Motor neuron (in vitro differentiated cells): ENCODE measurements at regions not wholly inside any gene's neighbourhood (a gene's known extent, or its start where the extent isn't known, plus 50 kb on each side); places are given as distances from the start of the nearest gene placed in this dataset.
A peak's percentile ranks its signal among the peaks of the same experiment; 100 is the strongest.
"Not testable (repeated sequence)": the region's sequence is repeated elsewhere in the genome, so short reads cannot be mapped to it uniquely, and the experiment has no call there.

Experiments
- ATAC-seq, 8 experiments: fragments of 200-7000 bp; cut with Tn5 transposase; replicated peaks in 6 of 8; 2 replicates each; pipeline ENCODE4 v1.8.0; 2021; ENCODE audit warnings: mild to moderate bottlenecking in 8 of 8, moderate library complexity in 8 of 8
- H3K27ac ChIP-seq, 2 donors: fragments of 250-450 bp; sonication (Bioruptor Pico); 2 replicates each; pipeline ENCODE4 v1.9.0; 2021; ENCODE audit warnings: antibody characterized with exemption in 2 of 2, mild to moderate bottlenecking in 2 of 2, moderate library complexity in 1 of 2
- H3K4me1 ChIP-seq, 2 donors: fragments of 250-450 bp; sonication (Bioruptor Pico); replicated peaks in 1 of 2; 2 replicates each; pipeline ENCODE4 v1.6.1; 2021; ENCODE audit warnings: antibody characterized with exemption in 2 of 2, mild to moderate bottlenecking in 2 of 2, moderate library complexity in 1 of 2
- H3K4me3 ChIP-seq, 5 donors: fragments of 250-450 bp; sonication (Bioruptor Pico); 2 replicates each; pipeline ENCODE4 v1.9.0; 2021; ENCODE audit warnings: antibody characterized with exemption in 5 of 5, mild to moderate bottlenecking in 5 of 5, moderate library complexity in 4 of 5
- WGBS, 10 experiments: fragments of 450-650 bp; shearing (Covaris generic); methylation state at CpG; one replicate each; pipeline ENCODE4 v1.0.0; 2022; 5-methylcytosine and 5-hydroxymethylcytosine counted together
- in situ Hi-C, 9 experiments: fragments of 400-800 bp; cut with MboI; loops; one replicate each; pipeline ENCODE4 v1.15.0; 2021; ENCODE audit warnings: low sequenced_read_pairs in 9 of 9, low pct_unique_long_range_greater_than_20kb in 2 of 9; ENCODE audit not compliant: unreplicated experiment in 9 of 9

- no peak overlapping the region for H3K4me3 ChIP-seq
- WGBS, 10 experiments: 28 to 87% (median 76%) methylated on average over 1 to 7 of the region's 7 CpGs; no CpG with 5 or more reads in 2 of the 10 experiments
- no peak overlapping the region for H3K27ac ChIP-seq
- H3K4me1 ChIP-seq: peaks cover 2 to 9% of the 10 kb centered on the region in 2 donors
- in situ Hi-C loops: no loop called here
- no peak for ATAC-seq
Measured at GRCh38 chr12:72872996-72873395, 600.8 kb downstream of the TRHDE start.

- no peak for ATAC-seq
- peaks cover 2 to 9% of the 10 kb centered on the region in 2 donors for H3K4me1 ChIP-seq
- in situ Hi-C loops: no loop called here
Measured at GRCh38 chr12:72876092-72876491, 603.9 kb downstream of the TRHDE start.

GRCh38 chr12:72888693-72889092, 616.5 kb downstream of the TRHDE start:
- no peak overlapping the region for H3K4me3 ChIP-seq
- WGBS, 10 experiments: 0% methylated on average over 1 of the region's 1 CpG; no CpG with 5 or more reads in 1 of the 10 experiments
- in situ Hi-C loops: no loop called here

More at GRCh38 chr12:72876092-72876491, 603.9 kb downstream of the TRHDE start:
- Histone ChIP-seq H3K4me3 (no peak overlapping the region), H3K27ac (no peak overlapping the region)

GRCh38 chr12:72889791-72890190, 617.6 kb downstream of the TRHDE start:
- in situ Hi-C loops: no loop called here
- Histone ChIP-seq H3K4me1 (peaks cover 3 to 25% of the 10 kb centered on the region in 2 donors), H3K27ac (no peak overlapping the region), H3K4me3 (no peak overlapping the region)
- WGBS, 10 experiments: 0 to 60% (median 25%) methylated on average over 1 of the region's 1 CpG; no CpG with 5 or more reads in 1 of the 10 experiments
- ATAC-seq: no peak

More at GRCh38 chr12:72888693-72889092, 616.5 kb downstream of the TRHDE start:
- peaks cover 3 to 25% of the 10 kb centered on the region in 2 donors for H3K4me1 ChIP-seq
- H3K27ac ChIP-seq: no peak overlapping the region
- ATAC-seq: peak in 5 of 8 experiments; percentile 48 to 93 (median 74)

GRCh38 chr12:72901685-72902084, 629.5 kb downstream of the TRHDE start:
- no peak overlapping the region for H3K4me3 ChIP-seq
- 0 to 100% (median 79%) methylated on average over 1 of the region's 1 CpG; no CpG with 5 or more reads in 2 of the 10 experiments for WGBS, 10 experiments
- in situ Hi-C loops: no loop called here
- no peaks in the 10 kb centered on the region for H3K4me1 ChIP-seq
- no peak for ATAC-seq
- H3K27ac ChIP-seq: no peak overlapping the region

- H3K4me1 ChIP-seq: no peaks in the 10 kb centered on the region
- in situ Hi-C loops: no loop called here
- no peak for ATAC-seq
- no peak overlapping the region for H3K27ac ChIP-seq
- no peak overlapping the region for H3K4me3 ChIP-seq
- WGBS, 10 experiments: 18 to 100% (median 88%) methylated on average over 1 to 2 of the region's 2 CpGs; no CpG with 5 or more reads in 2 of the 10 experiments
Measured at GRCh38 chr12:72925716-72926115, 653.5 kb downstream of the TRHDE start.

GRCh38 chr12:72931838-72932237, 659.7 kb downstream of the TRHDE start:
- in situ Hi-C loops, H3K27ac ChIP-seq, H3K4me3 ChIP-seq, H3K4me1 ChIP-seq, ATAC-seq: not testable (repeated sequence)
- 19 to 100% (median 88%) methylated on average over 1 to 6 of the region's 7 CpGs; no CpG with 5 or more reads in 3 of the 10 experiments for WGBS, 10 experiments

GRCh38 chr12:72937486-72937885, 665.3 kb downstream of the TRHDE start:
- Histone ChIP-seq H3K4me3 (no peak overlapping the region), H3K27ac (no peak overlapping the region), H3K4me1 (no peaks in the 10 kb centered on the region)
- in situ Hi-C loops: no loop called here
- WGBS, 10 experiments: 0 to 100% (median 50%) methylated on average over 1 of the region's 1 CpG; no CpG with 5 or more reads in 4 of the 10 experiments
- no peak for ATAC-seq

GRCh38 chr12:72957454-72957853, 685.3 kb downstream of the TRHDE start:
- no peak for ATAC-seq
- H3K4me1 ChIP-seq: no peaks in the 10 kb centered on the region
- 6 to 100% (median 91%) methylated on average over 1 to 3 of the region's 3 CpGs for WGBS, 10 experiments
- in situ Hi-C loops: no loop called here
- H3K4me3 ChIP-seq: no peak overlapping the region
- H3K27ac ChIP-seq: no peak overlapping the region

- Histone ChIP-seq H3K4me3 (no peak overlapping the region), H3K4me1 (no peaks in the 10 kb centered on the region), H3K27ac (no peak overlapping the region)
- 0 to 86% (median 61%) methylated on average over 1 to 3 of the region's 3 CpGs for WGBS, 10 experiments
- ATAC-seq: no peak
- in situ Hi-C loops: no loop called here
Measured at GRCh38 chr12:72966684-72967083, 694.5 kb downstream of the TRHDE start.

GRCh38 chr12:72974954-72975555, 702.9 kb downstream of the TRHDE start:
- 0 to 90% (median 69%) methylated on average over 1 to 10 of the region's 10 CpGs; no CpG with 5 or more reads in 1 of the 10 experiments for WGBS, 10 experiments
- Histone ChIP-seq H3K4me3 (no peak overlapping the region), H3K4me1 (no peaks in the 10 kb centered on the region), H3K27ac (no peak overlapping the region)
- in situ Hi-C loops: no loop called here
- ATAC-seq: no peak

- H3K4me1 ChIP-seq: peaks cover 0 to 3% of the 10 kb centered on the region in 2 donors
- H3K4me3 ChIP-seq: no peak overlapping the region
- ATAC-seq: no peak
- no peak overlapping the region for H3K27ac ChIP-seq
- in situ Hi-C loops: no loop called here
- WGBS, 10 experiments: 35 to 100% (median 92%) methylated on average over 2 to 4 of the region's 4 CpGs; no CpG with 5 or more reads in 1 of the 10 experiments
Measured at GRCh38 chr12:72978999-72979398, 706.8 kb downstream of the TRHDE start.

GRCh38 chr12:72982356-72982755, 710.2 kb downstream of the TRHDE start:
- peak in 5 of 8 experiments; percentile 39 to 79 (median 62) for ATAC-seq
- Histone ChIP-seq H3K4me1 (peaks cover 0 to 3% of the 10 kb centered on the region in 2 donors), H3K27ac (no peak overlapping the region), H3K4me3 (no peak overlapping the region)
- WGBS, 10 experiments: 0 to 86% (median 58%) methylated on average over 1 to 5 of the region's 5 CpGs; no CpG with 5 or more reads in 1 of the 10 experiments
- in situ Hi-C loops: no loop called here

- Histone ChIP-seq H3K27ac (no peak overlapping the region), H3K4me1 (peaks cover 0 to 3% of the 10 kb centered on the region in 2 donors), H3K4me3 (no peak overlapping the region)
- ATAC-seq: no peak
- in situ Hi-C loops: no loop called here
- WGBS, 10 experiments: 0 to 73% (median 13%) methylated on average over 1 of the region's 1 CpG; no CpG with 5 or more reads in 1 of the 10 experiments
Measured at GRCh38 chr12:72986963-72987362, 714.8 kb downstream of the TRHDE start.
